Esophagus muscularis mucosa (tissue), 4 donors: ENCODE measurements at regions not wholly inside any gene's neighbourhood (a gene's known extent, or its start where the extent isn't known, plus 50 kb on each side); places are given as distances from the start of the nearest gene placed in this dataset.

ENCODE experiments used
- DNase-seq: peaks from one replicate; pipeline ENCODE4 v3.0.0-alpha.2; 2017; ENCODE audit errors: extremely low spot score
- H3K27ac ChIP-seq, 4 donors: fragments of 200-600 bp; sonication (generic); replicated peaks in 1 of 4; 1 replicate in 3 of 4; 2 replicates in 1 of 4; pipeline ENCODE4 v1.5.1; 2016 to 2019; ENCODE audit warnings: mild to moderate bottlenecking in 1 of 4
- H3K27me3 ChIP-seq, 4 donors: fragments of 200-600 bp; sonication (generic); one replicate each; pipeline versions ENCODE4 v1.5.1 to v1.6.0; 2016 to 2019
- H3K36me3 ChIP-seq, 4 donors: fragments of 200-600 bp; sonication (generic); one replicate each; pipeline ENCODE4 v1.5.1; 2016 to 2019
- H3K4me1 ChIP-seq, 4 donors: fragments of 200-600 bp; sonication (generic); one replicate each; pipeline ENCODE4 v1.5.1; 2016 to 2019
- H3K4me3 ChIP-seq, 4 donors: fragments of 200-600 bp; sonication (generic); 1 replicate in 2 of 4; 2 replicates in 2 of 4; pipeline ENCODE4 v1.5.1; 2016 to 2019; ENCODE audit warnings: mild to moderate bottlenecking in 4 of 4, moderate library complexity in 1 of 4
- H3K9me3 ChIP-seq, 4 donors: fragments of 200-600 bp; sonication (generic); 1 replicate in 3 of 4; 2 replicates in 1 of 4; pipeline ENCODE4 v1.5.1; 2016 to 2019
- EP300 ChIP-seq: sonication (generic); formaldehyde crosslinking; IDR thresholded peaks from one replicate; pipeline ENCODE4 v1.6.1; 2017; ENCODE audit warnings: antibody characterized with exemption
- POLR2A ChIP-seq: fragments of 450-650 bp; IDR thresholded peaks from one replicate; pipeline ENCODE4 v1.6.1; 2017; ENCODE audit warnings: antibody characterized with exemption, moderate library complexity, mild to moderate bottlenecking, low read depth
- POLR2AphosphoS5 ChIP-seq, 2 donors: sonication (generic); formaldehyde crosslinking; IDR thresholded peaks; one replicate each; pipeline ENCODE4 v1.6.1; 2017; ENCODE audit warnings: antibody characterized with exemption in 2 of 2
- WGBS: methylation state at CpG from one replicate; pipeline ENCODE4 v1.1.5; 2018; 5-methylcytosine and 5-hydroxymethylcytosine counted together
- intact Hi-C: fragments of 100-400 bp; cut with DNase I; formaldehyde crosslinking; loops from one replicate; pipeline ENCODE4 v1.15.1; 2023
- TF ChIP-seq, protein P1 (sequence below), 3 experiments: fragments of 200-600 bp in 2 of 3; fragments of 450-650 bp in 1 of 3; sonication (generic) in 2 of 3; IDR thresholded peaks; one replicate each; pipeline ENCODE4 v1.5.1; 2017 to 2019; ENCODE audit warnings: antibody characterized with exemption in 3 of 3, mild to moderate bottlenecking in 2 of 3, moderate library complexity in 1 of 3

DNA sequence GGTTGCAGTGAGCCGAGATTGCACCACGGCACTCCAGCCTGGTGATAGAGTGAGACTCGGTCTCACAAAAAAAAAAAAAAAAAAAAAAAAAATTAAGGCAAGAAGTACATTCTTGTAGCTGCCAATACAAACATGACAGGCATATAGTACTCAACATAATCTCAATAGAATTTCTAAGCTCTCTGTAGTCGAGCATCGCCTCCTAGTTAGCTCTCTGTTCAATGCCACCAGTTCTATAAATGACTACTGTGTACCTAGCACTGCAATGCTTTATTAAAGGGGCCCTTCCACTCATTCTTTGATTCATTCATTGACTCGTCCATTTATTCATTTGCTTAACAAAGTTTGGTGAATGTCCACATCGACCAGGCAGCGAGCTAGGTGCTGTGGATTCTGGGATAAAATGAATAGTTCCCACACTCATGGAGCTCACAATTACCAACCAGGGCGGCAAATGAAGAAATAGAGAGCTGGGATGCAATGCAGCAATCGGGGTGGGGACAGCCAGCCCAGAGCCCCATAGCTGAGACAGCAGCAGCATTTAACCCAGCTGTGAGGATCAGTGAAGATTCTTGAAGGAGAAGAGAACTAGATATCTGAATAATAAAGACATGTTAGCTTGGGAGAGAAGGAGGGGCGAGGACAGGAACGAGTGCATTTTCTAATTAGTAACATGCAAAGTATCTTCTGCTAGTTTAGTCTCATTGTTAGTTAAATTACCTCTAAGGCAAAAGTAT is 349.8 kb downstream of the LPIN1 start:
- no peak overlapping the region for H3K27ac ChIP-seq
- intact Hi-C loops, result no loop called here
- 83% methylated on average over 12 of the region's 12 CpGs for WGBS

DNA sequence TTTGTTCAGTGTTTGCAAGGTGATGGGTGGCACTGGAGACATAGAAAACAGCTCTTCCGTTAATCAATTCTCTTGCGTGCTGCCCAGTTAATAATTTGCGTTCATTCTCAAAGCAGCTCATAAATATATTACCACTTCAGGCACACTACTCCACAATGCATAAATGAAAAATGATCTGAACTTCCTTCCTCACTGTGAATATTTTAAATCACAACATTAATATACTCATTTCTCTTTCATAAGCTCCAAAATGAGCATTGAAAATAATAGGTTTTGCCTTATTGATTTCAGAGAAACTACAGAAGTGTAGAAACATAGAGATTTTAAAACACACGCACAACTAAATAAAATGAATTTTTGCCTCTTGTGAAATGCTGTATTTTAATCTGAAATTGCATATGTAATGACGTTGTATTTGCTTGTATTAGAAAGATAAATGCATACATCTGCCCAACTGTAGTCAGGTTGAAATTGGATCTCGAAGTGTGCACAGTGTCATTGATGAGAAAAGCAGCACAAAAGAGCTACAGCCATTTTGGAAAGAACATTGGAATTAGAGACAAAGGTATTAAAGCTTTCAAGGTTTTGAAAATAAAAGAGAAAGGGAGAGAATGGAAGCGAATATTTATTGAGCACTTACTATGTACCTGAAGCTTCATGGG is 350.5 kb downstream of the LPIN1 start:
- no peaks in the 10 kb centered on the region for H3K36me3 ChIP-seq
- WGBS, result 88% methylated on average over 7 of the region's 7 CpGs
- no peak overlapping the region for H3K27ac ChIP-seq
- no peaks in the 10 kb centered on the region for H3K4me1 ChIP-seq
- H3K9me3 ChIP-seq, result no peaks in the 10 kb centered on the region
- H3K27me3 ChIP-seq, result no peaks in the 10 kb centered on the region
- intact Hi-C loops, result no loop called here
- H3K4me3 ChIP-seq, result no peak overlapping the region
- DNase-seq, result no peak
- no peak for TF ChIP-seq EP300
- TF ChIP-seq, protein P1, sequence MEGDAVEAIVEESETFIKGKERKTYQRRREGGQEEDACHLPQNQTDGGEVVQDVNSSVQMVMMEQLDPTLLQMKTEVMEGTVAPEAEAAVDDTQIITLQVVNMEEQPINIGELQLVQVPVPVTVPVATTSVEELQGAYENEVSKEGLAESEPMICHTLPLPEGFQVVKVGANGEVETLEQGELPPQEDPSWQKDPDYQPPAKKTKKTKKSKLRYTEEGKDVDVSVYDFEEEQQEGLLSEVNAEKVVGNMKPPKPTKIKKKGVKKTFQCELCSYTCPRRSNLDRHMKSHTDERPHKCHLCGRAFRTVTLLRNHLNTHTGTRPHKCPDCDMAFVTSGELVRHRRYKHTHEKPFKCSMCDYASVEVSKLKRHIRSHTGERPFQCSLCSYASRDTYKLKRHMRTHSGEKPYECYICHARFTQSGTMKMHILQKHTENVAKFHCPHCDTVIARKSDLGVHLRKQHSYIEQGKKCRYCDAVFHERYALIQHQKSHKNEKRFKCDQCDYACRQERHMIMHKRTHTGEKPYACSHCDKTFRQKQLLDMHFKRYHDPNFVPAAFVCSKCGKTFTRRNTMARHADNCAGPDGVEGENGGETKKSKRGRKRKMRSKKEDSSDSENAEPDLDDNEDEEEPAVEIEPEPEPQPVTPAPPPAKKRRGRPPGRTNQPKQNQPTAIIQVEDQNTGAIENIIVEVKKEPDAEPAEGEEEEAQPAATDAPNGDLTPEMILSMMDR (IDR thresholded peaks at IDR 0.05), result no peak
- no peak for TF ChIP-seq POLR2AphosphoS5 (IDR thresholded peaks at IDR 0.05)
- no peak for TF ChIP-seq POLR2A

More for the DNA sequence above, 349.8 kb downstream of the LPIN1 start:
- no peak overlapping the region for H3K4me3 ChIP-seq
- H3K4me1 ChIP-seq, result no peaks in the 10 kb centered on the region
- no peak for DNase-seq
- no peak for TF ChIP-seq POLR2A
- TF ChIP-seq, protein P1 (IDR thresholded peaks at IDR 0.05), result no peak
- no peak for TF ChIP-seq EP300
- TF ChIP-seq POLR2AphosphoS5 (IDR thresholded peaks at IDR 0.05), result no peak
- no peaks in the 10 kb centered on the region for H3K9me3 ChIP-seq
- H3K27me3 ChIP-seq, result no peaks in the 10 kb centered on the region
- no peaks in the 10 kb centered on the region for H3K36me3 ChIP-seq

DNA sequence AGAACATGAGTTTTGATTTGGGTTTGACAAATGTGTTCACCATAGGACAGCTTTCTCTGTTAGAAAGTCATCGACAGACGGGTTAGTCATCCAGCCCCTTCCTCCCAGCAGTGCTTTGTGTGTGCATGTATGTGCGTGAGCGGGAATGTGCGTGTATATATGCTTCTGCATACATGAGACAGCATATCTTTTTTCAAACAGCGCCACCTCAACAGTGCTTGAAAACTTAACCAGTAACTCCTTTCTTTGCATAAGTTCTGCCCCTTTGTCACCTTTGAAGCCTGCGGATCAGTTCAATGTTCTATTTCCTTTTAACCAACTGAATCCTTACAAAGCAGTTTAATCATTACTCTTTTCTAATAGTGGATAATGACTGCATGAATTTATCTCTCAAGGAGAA is 351.4 kb downstream of the LPIN1 start:
- DNase-seq, result no peak
- Histone ChIP-seq H3K27me3 (no peaks in the 10 kb centered on the region), H3K4me3 (no peak overlapping the region), H3K9me3 (no peaks in the 10 kb centered on the region), H3K27ac (no peak overlapping the region), H3K36me3 (no peaks in the 10 kb centered on the region), H3K4me1 (no peaks in the 10 kb centered on the region)
- intact Hi-C loops, result no loop called here
- TF ChIP-seq EP300, result no peak
- WGBS, result 98% methylated on average over 7 of the region's 7 CpGs

DNA sequence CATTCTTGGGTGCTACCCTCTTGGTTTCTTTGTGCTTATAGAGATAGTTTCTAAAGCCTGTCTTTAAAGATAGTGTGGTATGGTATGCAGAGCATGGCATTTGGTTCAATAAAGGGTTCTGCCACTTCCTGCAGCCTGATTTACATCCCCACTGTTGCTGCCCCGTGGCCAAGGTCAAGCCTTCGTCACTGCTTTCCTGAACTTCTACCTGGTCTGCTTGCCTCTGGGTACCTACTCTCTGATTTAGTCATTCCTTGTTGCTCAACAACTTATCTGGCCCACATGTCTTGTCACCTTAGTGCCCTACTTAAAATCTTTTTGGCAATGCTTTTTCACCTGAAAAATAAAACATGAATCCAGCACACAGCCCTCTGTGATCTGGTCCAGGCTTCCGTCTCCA is 352.9 kb downstream of the LPIN1 start:
- no peaks in the 10 kb centered on the region for H3K36me3 ChIP-seq
- H3K27ac ChIP-seq, result no peak overlapping the region
- H3K4me1 ChIP-seq, result no peaks in the 10 kb centered on the region
- no peak overlapping the region for H3K4me3 ChIP-seq
- intact Hi-C loops, result no loop called here
- WGBS, result 92% methylated on average over 3 of the region's 3 CpGs
- DNase-seq, result no peak
- no peaks in the 10 kb centered on the region for H3K27me3 ChIP-seq
- TF ChIP-seq POLR2A, result no peak
- TF ChIP-seq POLR2AphosphoS5 (IDR thresholded peaks at IDR 0.05), result no peak
- TF ChIP-seq EP300, result no peak
- TF ChIP-seq, protein P1 (IDR thresholded peaks at IDR 0.05), result no peak
- no peaks in the 10 kb centered on the region for H3K9me3 ChIP-seq

DNA sequence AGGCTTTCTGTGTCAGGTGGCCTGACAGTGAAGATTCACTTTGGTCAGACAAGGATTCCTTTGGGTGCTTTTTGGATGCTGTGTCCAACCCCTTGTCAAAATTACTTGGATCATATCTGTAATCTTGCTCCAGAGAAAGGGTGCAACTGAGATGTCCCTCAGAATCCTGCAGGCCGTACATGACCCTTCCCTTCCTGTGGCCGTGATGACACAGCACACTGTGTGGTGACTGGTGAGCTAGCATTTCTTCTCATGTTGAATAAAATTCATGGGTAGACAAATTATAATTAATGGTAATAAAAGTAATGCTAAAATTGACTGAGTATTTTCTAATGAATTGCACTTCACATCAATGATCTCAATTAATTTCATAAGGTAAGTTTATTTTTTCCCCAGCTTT is 356.2 kb downstream of the LPIN1 start:
- Histone ChIP-seq H3K27me3 (no peaks in the 10 kb centered on the region), H3K9me3 (no peaks in the 10 kb centered on the region), H3K4me1 (no peaks in the 10 kb centered on the region), H3K27ac (no peak overlapping the region), H3K4me3 (no peak overlapping the region), H3K36me3 (no peaks in the 10 kb centered on the region)
- intact Hi-C loops, result no loop called here
- WGBS, result 93% methylated on average over 2 of the region's 2 CpGs
- DNase-seq, result no peak
- no peak for TF ChIP-seq EP300
- TF ChIP-seq POLR2A, result no peak
- no peak for TF ChIP-seq POLR2AphosphoS5 (IDR thresholded peaks at IDR 0.05)
- TF ChIP-seq, protein P1 (IDR thresholded peaks at IDR 0.05), result no peak
